DMS 273 (cell line): ENCODE measurements at regions not wholly inside any gene's neighbourhood (a gene's known extent, or its start where the extent isn't known, plus 50 kb on each side); places are given as distances from the start of the nearest gene placed in this dataset.
A peak's percentile ranks its signal among the peaks of the same experiment; 100 is the strongest.

Experiments
- DNase-seq: peaks from one replicate; lab custom pipeline; 2025; ENCODE audit not compliant: unreplicated experiment; lab: John Stamatoyannopoulos, UW

DNA sequence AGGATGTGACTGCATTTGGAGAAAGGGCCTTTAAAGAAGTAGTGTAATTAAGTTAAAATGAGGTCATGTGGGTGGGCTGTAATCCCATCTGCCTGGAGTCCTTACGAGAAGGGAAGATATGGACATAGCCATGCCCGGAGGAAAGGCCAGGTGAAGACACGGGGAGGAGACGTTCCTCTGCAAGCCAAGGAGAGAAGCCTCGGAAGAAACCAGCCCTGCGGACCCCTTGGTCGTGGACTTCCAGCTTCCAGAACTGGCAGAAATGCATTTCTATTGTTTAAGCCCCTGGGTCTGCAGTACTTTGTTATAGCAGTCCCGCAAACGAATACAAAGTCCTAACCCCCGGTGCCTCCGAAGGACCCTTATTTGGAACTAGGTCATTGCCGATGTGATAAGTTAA lies 87.6 kb upstream of the TAF1B start:
- no peak for DNase-seq

DNA sequence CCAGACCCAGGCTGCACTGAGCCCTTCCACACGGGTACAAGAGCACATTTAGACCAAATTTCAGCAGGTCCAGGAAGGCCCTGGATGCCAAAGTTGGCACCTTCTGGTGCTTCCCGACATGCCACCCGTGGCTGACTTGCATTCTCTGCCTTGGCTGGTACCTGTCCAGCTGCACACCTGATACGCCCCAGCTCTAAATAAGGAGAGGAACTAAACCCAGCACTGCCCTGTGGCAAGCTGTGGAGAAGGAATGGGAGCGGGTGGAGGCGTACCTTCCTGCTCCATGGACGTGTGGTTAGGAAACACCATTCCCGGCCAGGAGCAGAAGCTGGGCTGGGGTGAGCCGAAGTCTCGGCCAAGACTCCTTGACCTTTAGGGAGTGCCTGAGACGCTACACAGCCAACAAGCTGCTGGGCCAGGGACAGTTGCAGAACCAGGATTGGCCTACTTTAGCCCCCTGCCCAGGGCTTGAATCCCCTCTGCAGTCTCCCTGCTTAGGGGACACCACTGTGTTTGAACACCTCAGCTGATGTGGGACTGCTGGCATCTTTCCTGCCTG lies 86.5 kb upstream of the TAF1B start:
- no peak for DNase-seq

DNA sequence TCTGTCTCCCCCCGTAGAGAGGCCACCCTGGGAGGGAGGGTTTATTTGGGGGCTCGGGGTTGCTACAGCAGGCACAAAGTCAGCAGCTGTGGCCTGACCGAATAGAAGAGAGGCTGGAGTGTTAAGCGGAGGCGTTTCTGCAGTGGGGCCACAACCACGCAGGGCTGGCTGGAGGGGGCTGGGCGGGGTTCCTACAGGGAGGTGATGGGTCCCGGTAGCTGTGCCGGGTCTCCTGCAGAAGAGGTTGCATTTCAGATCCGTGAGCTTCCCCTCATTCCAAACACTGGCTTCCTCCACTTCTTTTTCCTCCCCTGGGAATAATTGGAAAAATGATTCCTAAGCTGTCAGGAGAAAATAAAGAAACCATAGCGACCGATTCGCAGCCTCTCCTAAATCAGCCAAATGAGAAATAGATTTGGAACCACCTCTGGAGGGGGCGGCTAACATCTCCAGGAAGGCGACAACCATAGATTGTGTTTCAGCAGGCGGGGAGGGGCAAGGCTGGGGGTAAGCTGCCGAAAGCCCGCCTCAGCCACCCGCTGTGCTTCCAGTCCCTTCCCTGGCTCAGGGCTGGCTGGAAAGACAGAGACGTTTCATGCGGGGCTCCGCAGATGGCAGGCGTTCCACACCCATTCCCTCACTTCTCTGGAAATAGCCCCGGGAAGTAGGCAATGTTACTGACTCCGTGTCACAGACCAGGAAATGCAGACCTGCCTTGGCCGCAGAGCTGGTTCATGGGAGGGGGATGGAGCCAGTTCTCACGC lies 85.6 kb upstream of the TAF1B start:
- DNase-seq, result peak; percentile 76

DNA sequence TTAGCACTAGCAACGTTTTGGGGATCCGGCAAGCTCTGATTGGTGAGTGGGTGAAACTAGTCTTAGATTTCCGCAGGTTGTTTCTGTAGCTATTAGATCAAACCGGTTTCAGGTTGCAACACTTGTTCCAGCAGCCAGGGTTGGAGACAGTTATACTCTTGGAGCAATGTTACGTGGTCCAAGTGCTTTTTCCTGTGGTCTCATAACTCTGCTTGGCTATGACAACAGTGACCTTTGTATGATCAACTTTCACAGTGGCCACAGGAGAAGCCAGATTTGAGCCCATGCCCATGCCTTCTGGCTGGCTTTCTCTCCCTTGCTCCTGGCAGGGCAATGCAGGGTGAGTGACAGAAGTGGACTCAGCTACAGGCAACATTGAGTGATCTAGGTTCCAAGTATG lies 84.5 kb upstream of the TAF1B start:
- DNase-seq, result no peak

DNA sequence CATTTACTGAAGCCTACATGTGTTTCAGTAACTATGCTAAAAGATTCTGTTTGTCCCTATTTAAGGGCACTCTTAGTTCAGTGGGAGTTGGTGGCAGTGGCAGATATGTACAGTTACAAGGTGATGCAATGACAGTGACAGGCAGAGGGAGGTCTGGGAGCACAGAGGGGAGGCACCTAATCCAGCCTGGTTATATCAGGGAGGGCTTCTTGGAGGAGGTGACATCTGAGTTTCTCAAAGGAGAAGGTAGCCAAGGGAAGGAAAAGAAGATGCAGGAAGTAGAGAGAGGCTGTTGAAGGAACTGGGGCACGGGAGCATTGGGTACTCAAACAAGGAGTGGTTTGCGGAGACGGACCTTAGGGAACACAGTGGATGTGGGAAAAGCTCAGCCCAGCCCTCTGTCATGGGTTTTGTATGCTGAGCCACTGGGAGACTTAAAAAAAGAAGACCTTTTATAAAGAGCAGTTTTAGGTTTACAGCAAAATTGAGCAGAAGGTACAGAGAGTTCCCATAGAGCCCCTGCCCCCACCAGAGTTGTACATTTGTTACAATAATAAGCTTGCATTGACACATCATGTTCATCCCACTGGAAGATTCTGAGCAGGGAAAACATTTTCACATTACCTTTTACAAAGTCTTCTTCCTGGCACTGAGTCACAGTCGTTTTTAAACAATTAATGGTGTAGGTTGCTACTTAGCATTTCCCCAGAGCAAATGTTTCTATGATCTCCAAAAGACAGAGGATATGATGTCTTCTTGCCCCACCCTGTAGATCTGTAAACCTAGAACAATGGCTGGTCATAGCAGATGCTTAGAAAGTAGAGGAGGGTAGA lies 83.0 kb upstream of the TAF1B start:
- DNase-seq, result no peak

DNA sequence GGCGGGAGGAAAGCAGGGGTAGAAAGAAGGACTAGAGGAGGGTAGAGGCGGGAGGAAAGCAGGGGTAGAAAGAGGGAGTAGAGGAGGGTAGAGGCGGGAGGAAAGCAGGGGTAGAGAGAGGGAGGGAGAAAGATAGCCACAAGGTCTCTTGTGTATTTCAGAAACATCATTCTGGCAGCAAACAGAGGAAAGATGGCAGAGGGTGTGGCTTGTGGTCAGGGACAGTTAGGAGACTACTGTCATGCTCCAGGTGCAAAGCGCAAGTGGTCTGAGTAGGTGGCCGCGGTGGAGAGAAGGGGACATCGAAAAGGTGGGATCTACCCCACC lies 82.4 kb upstream of the TAF1B start:
- no peak for DNase-seq

DNA sequence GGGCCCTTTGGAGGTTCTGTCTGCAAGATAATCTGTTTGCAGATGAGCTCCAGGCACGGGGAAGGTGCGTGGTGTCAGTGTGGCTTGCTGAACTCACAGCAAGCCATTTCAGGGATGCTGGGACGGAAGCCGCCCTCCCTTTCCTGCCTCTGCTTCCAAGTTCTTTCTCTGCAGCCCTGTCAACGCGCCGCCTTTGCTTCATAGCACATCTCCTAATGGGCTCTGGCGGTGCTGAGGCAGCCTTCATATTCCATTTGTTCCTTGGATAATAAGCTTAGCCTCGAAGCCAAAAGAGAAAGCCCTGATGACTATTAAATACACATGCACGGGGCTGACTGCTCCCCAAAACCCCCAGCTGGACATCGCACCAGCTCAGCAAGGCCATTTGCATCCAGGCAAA lies 81.7 kb upstream of the TAF1B start:
- no peak for DNase-seq

DNA sequence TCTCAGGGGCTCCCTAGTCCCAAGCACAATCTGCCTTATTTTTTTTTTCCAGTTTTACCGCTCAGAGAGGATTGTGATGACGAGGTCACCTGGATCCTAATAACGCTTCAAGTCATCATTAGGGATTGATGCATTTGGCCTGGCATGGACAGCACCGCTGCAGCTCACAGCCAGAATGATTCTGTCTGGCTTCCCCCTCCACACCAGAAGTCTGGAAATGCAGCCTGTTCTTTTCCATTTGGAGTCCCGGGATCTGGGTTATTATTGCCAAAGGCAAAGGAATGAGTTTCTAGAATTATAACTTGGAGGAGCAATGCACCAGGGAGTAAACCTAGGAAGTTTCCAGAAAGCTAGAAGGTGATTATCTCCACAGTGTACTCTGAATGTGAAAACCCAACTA lies 81.1 kb upstream of the TAF1B start:
- no peak for DNase-seq

DNA sequence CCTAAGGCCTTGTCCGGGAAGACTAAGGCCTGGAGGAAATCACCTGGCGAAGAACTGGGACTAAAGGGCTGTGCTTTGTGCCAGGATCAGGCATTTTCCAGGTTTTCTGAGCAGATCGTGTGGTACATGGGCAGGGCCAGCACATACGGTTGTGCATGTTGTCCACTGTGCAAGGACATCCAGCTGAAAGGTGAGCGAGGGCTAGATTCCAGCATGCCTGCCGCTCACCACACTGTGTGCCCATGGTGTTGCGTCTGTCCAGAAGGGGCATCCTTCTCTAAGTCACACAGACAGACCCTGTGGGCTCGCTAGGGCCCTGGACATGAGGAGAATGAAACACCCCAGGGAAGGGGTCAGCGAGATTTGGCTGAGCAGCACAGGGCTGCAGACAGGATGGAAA lies 80.3 kb upstream of the TAF1B start:
- DNase-seq, result no peak

DNA sequence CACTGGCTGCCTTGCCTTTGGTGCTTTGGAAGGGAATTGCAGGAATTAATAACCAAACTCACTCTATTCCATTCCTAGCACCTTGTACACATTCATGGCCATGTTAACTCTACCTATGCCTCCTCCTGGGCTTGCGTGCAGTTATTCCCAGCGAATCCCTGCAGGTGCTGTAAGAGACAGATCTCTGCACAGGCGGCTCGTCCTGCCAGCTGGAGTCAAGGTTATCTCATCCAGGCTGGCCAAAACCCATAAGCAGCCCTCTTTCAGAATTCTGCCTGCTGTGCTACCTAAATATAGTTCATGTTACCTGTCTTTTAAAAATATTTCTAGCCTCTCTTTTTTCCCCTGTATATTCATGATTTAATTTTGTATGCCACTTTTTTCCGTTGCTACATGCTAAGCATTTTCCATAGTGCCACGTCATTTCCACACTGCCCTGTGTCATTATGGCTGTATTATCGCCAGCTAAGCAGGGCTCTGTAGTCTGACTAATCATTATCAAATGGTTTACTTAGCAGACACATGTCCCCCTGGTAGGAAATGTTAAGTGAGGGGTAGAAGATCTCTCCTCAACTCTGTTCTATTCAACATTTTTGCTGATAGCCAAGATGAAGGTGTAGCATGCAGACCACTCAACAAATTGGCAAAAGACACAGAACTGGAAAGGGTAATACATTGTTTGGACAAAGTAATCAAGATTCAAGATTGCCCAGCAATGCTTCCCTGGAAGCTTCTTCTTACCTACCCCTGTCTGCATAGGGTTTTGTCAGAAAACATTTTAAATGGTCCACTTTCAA lies 79.7 kb upstream of the TAF1B start:
- no peak for DNase-seq

DNA sequence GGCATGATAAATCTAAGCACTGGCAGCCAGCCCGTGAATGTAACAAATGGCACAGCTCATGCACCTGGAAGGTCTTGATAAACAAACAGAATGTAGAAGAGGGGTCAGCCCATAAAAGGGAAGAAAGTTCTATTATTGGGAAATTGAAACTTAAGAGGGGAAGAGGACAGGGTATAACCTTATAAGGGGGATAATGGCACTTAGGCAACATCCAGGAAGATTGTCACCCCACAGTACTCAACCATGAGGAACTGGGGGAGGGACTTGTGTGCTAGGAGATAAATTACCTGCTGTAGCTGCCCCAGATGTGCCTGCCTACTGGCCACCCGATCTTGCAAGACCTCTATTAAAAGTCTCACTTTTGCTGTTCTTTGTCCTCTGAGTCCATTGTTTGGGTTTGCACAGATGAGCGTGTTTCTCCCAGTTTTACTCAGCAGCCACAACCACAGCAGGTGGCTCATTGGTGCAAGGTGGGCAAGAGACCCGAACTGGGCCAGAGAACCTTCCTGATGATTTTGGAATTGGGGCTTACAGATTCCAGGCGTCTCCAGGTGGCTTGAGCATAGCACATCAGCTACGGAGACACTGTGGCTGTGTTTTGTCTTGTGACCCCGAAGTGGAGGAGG lies 79.0 kb upstream of the TAF1B start:
- no peak for DNase-seq

DNA sequence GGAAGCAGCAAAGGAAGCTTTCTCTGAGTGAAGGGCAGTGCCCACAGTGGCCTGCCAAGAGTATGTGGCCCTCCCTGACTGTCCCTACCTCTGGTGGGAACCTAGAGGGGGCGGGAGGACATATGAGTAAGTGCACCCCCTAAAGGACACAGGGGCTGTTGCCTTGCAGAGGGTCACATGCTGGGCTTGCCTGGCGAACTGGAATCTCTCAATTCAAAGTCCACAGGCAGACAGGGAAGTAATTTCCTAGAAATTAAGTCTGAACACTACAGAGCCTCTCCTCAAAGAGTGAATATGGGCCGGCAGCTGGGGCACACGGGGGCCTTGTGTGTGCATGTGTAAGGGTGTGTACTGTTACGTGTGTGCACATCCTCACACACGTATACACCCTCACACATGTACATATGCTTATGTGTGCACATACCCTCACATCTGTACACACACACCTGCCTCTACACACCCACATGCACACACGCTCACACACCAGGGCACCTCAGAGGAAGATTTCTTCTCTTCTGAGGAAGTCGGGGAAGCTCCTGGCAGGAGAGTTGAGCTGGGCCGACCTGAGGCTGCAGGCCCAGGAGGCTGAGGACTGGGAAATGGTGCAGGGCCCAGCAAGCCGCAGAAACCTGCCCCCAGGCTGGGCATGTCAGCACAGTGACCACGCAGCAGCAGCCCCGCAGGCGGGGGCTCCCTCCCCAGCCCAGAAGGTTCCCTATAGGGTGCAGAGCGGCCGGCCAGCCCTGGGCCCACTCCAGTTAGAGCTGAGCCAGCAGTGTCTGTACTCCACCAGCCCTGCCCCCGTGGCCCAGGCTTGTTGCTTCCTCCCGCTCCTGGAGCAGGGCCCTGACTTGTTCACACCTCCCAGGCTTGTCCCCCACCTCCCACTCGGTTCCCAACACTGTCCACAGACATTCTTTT lies 77.4 kb upstream of the TAF1B start:
- no peak for DNase-seq

DNA sequence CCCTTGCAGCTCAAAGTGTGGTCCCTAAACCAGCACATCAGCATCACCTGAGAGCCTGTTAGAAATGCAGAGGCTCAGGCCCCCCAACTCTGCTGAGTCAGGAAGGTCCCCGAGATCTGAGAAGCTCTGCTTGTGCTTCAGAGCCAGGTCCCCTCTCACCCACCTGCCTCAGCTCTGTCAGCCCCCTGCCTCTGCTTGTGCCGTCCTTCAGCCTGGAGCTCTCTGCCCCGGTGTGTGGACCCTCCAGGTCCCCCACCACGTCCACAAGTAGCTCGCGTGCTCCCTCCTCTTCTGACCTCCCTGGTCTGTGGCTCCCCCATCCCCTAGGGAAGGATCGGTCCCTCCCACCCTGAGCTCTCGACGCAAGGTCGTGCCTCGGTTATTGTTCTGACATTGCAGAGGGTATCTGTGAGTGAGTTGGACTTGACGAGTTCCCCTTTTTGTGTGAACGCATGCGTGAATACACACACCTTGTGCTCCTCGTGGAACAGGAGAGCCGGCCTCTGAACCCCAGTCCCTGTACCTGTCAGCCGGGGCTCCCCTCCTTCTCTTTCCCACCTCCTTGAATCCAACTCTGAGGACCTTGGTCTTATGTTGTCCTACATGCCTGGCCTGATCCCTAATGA lies 75.5 kb upstream of the TAF1B start:
- DNase-seq, result no peak

DNA sequence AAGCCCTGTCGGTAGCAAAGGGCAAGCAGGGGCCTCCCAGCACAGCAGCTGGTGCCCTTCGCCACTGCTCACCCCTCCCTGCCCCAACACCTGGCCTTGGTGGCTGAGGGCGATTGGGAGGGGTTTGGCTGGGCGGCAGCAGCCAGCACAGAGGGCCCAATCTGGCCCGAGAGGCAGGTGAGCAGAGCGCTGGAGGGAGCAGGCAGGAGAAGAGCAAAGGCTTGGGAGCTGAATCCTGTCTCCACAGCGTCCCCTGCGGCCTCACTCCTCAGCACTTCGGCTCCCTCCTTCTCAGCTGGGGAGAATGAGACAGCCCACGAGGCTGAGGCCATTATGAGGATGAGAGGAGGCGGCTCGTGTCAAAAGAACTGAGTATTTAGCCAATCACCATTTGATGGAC lies 74.9 kb upstream of the TAF1B start:
- DNase-seq, result peak; percentile 70

DNA sequence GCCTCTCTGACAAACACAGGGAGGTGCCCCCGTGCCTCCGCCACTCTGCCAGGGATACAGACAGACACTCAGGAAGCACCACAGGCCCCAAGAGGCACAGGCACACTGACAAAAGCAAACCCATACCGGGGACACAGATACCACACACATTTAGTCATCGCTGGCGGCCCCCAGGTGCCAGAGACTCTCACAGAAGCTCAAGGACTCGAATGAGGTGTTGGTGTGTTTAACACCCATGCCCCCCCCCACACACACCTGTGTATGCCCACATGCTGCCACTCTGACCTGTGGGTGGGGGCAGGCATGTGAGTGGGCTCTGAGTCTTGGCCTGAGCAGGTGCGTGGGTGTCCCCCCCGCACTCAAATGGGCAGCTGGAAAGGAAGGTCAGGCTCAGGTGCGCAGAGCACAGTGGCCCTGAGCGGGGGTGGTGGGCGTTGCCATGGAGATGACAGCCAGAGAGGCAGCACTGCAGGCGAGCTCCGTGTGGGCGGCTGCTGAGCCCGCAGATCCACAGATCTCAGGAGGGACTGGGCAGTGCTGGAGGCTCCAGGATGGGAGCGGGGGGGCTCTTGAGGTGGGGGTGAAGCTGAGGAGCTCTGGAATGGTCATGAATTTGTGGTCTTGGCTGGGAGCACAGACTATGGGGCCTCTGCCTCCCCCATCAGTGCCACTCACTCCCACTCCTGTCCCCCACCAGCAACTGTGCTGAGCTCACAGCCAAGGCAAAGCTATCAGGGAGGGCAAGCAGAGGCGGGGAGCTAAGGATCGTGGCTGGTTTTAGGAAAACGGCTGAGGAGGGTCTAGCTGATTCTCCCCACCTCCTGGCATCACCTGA lies 73.9 kb upstream of the TAF1B start:
- peak; percentile 67 for DNase-seq

DNA sequence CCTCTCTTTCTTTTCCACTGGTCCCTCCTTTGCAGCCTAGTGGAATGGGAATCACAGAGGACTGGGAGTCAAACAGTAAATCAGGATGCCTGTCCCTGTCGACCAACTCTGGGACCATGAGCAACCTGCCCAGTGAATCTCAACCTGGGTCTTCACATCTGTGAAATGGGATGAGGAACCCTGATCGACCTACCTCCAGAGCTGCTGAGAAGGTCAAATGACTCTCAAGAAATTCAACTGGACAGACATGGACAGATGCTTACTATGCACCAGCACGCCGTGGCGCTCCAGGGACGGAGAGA lies 73.3 kb upstream of the TAF1B start:
- DNase-seq, result no peak

DNA sequence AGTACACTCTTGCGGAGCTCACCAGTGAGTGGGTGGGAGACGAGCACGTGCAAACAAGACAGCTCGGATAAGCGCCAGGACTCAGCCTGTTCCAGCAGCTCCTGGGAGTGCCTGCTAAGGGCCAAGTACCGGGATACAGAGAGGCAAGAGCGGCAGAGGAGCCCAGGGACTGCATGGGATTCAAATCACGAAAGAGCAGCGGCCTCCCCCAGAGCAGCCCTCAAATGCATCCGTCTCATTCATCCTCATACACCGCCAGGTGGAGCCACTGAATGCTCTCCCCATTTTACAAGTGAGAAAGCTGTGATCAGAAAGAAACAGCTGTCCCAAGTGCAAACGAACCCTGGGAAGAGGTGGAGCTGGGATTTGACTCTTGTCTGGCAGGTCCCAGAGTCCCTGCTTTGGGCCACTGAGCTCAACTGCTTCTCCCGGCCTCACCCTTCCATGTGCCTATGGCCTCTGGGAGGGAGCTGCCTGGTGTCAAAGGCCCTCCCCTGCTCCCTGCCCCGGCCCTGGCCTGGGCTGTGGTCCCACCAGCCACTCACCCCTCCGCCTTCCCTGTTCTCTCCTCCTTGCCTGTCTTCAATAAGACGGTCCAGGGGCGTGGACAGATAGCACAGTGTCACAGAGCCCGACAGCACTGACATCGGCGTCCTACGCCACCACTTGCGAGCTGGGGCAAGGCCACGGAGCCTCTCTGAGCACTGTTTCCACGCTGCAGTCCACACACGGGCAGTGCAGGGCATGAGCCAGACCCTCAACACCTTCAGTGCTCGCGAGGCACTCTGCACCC lies 72.8 kb upstream of the TAF1B start:
- peak; percentile 95 for DNase-seq

DNA sequence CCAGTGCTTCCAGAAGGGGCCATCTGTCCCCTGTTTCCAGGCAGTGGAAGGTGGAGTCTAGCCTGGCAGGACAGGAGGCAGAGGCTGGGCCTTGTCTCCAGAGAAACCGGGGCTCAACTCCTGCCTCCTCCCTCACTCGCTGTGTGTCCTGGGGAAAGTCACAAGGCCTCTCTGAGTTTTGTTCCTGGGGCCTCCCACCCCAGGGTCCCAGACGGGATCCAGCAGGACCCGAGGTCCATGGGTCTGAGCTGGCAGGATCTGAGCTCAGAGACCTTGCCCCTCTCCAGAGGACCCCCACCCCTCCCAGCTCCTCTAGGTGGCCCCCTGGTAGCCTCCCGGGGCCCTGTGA lies 72.2 kb upstream of the TAF1B start:
- peak; percentile 64 for DNase-seq
